Left ventricle myocardium inferior (tissue), 1 donor: ENCODE measurements at regions not wholly inside any gene's neighbourhood (a gene's known extent, or its start where the extent isn't known, plus 50 kb on each side); places are given as distances from the start of the nearest gene placed in this dataset.

ENCODE experiments used
- DNase-seq: peaks from one replicate; pipeline ENCODE4 v3.0.0-alpha.2; 2020
- H3K27ac ChIP-seq: fragments of 200-600 bp; replicated peaks from 2 replicates; pipeline ENCODE4 v1.8.0; 2021
- H3K27me3 ChIP-seq: fragments of 200-600 bp; 2 replicates; pipeline ENCODE4 v1.8.0; 2021; ENCODE audit warnings: low read depth
- H3K36me3 ChIP-seq: fragments of 200-600 bp; 2 replicates; pipeline ENCODE4 v1.8.0; 2021
- H3K4me1 ChIP-seq: fragments of 200-600 bp; 2 replicates; pipeline ENCODE4 v1.8.0; 2021
- H3K4me3 ChIP-seq: fragments of 200-600 bp; 2 replicates; pipeline ENCODE4 v1.8.0; 2021; ENCODE audit warnings: mild to moderate bottlenecking, moderate library complexity
- H3K9me3 ChIP-seq: fragments of 200-600 bp; replicated peaks from 2 replicates; pipeline ENCODE4 v1.8.0; 2021
- CTCF ChIP-seq: fragments of 200-600 bp; IDR thresholded peaks from 2 replicates; pipeline ENCODE4 v1.8.0; 2021; ENCODE audit warnings: antibody characterized with exemption, mild to moderate bottlenecking, borderline replicate concordance
- intact Hi-C: fragments of 100-400 bp; cut with micrococcal nuclease; formaldehyde crosslinking; loops from one replicate; pipeline ENCODE4 v1.11.0; 2022
- donor health status: DM: no; HTN: yes; CAD: no; lungs with severe emphysema.

- peaks cover 4% of the 10 kb centered on the region for H3K9me3 ChIP-seq
- DNase-seq: no peak
- no peaks in the 10 kb centered on the region for H3K36me3 ChIP-seq
- no peak for TF ChIP-seq CTCF
- peaks cover 35% of the 10 kb centered on the region for H3K4me1 ChIP-seq
- H3K27me3 ChIP-seq: no peaks in the 10 kb centered on the region
- no peak overlapping the region for H3K4me3 ChIP-seq
- intact Hi-C loops: loop anchor here (10.0 kb wide), 1 partner anchor 150 kb away; no protein-coding TSS in a partner anchor
- H3K27ac ChIP-seq: no peak overlapping the region
Observed at GRCh38 chr7:116434820-116435341, 64.7 kb upstream of the CAV2 start.

DNA sequence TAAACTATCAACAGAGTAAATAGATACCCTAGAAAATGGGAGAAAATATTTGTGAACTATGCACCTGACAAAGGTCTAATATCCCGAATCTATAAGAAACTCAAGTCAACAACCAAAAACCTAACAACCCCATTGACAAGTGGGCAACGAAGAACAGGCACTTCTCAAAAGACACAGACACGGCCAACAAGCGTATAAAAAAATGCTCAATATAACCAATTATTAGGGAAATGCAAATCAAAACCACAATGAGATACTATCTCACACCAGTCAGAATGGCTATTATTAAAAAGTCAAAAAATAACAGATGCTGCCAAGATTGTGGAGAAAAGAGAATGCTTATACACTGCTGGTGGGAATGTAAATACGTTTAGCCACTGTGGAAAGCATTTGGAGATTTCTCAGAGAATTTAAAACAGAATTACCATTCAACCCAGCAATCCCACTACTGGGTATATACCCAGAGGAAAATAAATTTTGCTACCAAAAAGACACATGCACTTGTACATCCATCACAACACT lies 63.2 kb upstream of the CAV2 start:
- H3K9me3 ChIP-seq: peaks cover 4% of the 10 kb centered on the region
- no peak for TF ChIP-seq CTCF
- intact Hi-C loops: loop anchor here (10.0 kb wide), 1 partner anchor 148 kb away; no protein-coding TSS in a partner anchor
- no peak overlapping the region for H3K27ac ChIP-seq
- H3K27me3 ChIP-seq: no peaks in the 10 kb centered on the region
- H3K4me3 ChIP-seq: no peak overlapping the region
- no peaks in the 10 kb centered on the region for H3K36me3 ChIP-seq
- H3K4me1 ChIP-seq: peaks cover 50% of the 10 kb centered on the region
- no peak for DNase-seq

DNA sequence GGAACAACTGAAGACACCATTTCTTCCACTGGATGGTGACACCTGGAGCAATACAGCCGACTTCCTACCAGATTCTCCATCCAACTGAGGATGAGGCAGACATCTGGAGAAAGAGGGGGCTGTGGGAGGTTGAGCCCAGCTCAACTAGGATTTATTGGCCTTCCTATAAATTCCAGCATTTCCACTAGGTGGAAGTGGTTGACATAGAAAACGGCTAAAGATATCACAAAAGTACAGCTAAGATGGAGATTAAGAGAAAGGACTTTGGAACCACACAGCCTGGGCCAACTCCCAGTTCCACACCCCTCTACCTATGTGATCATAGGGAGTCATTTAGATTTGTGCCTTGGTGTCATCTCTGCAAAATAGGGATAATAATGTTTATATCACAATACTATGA lies 61.3 kb upstream of the CAV2 start:
- H3K9me3 ChIP-seq: peaks cover 4% of the 10 kb centered on the region
- peak; percentile 34 for TF ChIP-seq CTCF
- peaks cover 67% of the 10 kb centered on the region for H3K4me1 ChIP-seq
- no peaks in the 10 kb centered on the region for H3K36me3 ChIP-seq
- H3K27me3 ChIP-seq: no peaks in the 10 kb centered on the region
- H3K27ac ChIP-seq: peak overlapping the region; percentile 84
- intact Hi-C loops: loop anchor here (10.0 kb wide), 1 partner anchor 147 kb away; no protein-coding TSS in a partner anchor
- no peak for DNase-seq
- no peak overlapping the region for H3K4me3 ChIP-seq

GRCh38 chr7:116439005-116439404 lies 60.5 kb upstream of the CAV2 start:
- Histone ChIP-seq H3K27ac (peak overlapping the region; percentile 84), H3K27me3 (no peaks in the 10 kb centered on the region), H3K4me3 (no peak overlapping the region), H3K36me3 (no peaks in the 10 kb centered on the region), H3K4me1 (peaks cover 70% of the 10 kb centered on the region), H3K9me3 (peaks cover 4% of the 10 kb centered on the region)
- intact Hi-C loops: loop anchor here (10.0 kb wide), 1 partner anchor 146 kb away; no protein-coding TSS in a partner anchor
- DNase-seq: no peak
- no peak for TF ChIP-seq CTCF

DNA sequence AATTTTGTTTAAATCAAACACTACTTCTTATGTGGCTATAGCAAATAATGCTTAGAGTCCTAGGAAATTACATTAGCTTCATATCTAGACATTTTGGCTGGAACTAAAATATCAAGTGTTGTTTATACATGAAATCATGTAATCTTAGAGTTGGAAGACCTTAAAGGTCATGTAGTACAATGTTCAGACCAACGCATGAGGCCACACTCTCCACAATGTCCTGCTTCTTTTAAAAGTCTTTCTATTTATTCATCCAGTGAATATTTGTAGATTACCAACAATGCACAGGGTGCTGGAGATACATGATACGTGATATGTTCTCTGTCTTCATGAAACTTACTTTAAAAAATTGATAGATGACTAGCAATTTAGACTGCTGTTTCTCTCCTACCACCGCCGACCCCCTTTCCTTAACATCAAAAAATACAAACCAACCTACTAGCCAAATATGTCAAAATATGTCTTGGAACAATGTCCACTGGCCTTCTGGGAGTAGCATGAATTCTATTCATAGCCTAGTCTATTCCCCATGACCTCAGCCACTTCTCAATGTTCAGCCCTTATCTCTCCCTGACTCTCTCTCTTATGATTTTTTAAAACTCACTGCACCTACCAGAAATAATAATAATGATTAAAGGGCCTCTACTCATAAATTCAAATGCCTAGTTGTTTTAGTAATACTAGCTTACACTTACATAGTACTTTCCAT lies 59.5 kb upstream of the CAV2 start:
- Histone ChIP-seq H3K36me3 (no peaks in the 10 kb centered on the region), H3K4me1 (peaks cover 62% of the 10 kb centered on the region), H3K9me3 (peaks cover 4% of the 10 kb centered on the region), H3K27me3 (no peaks in the 10 kb centered on the region), H3K4me3 (no peak overlapping the region), H3K27ac (peak overlapping the region; percentile 84)
- TF ChIP-seq CTCF: no peak
- intact Hi-C loops: loop anchor here (10.0 kb wide), 2 partner anchors 55 to 145 kb away; partner anchors contain the start of gene CAV2
- DNase-seq: no peak
